CD4-positive, alpha-beta T cell treated with Interleukin-6 at 100 ng/mL for 8 hours (primary cell): ENCODE measurements at regions not wholly inside any gene's neighbourhood (a gene's known extent, or its start where the extent isn't known, plus 50 kb on each side); places are given as distances from the start of the nearest gene placed in this dataset.

Experiments used
- DNase-seq: peaks from one replicate; pipeline ENCODE4 v3.0.0-alpha.2; 2020; ENCODE audit warnings: mixed read lengths, low spot score

DNA sequence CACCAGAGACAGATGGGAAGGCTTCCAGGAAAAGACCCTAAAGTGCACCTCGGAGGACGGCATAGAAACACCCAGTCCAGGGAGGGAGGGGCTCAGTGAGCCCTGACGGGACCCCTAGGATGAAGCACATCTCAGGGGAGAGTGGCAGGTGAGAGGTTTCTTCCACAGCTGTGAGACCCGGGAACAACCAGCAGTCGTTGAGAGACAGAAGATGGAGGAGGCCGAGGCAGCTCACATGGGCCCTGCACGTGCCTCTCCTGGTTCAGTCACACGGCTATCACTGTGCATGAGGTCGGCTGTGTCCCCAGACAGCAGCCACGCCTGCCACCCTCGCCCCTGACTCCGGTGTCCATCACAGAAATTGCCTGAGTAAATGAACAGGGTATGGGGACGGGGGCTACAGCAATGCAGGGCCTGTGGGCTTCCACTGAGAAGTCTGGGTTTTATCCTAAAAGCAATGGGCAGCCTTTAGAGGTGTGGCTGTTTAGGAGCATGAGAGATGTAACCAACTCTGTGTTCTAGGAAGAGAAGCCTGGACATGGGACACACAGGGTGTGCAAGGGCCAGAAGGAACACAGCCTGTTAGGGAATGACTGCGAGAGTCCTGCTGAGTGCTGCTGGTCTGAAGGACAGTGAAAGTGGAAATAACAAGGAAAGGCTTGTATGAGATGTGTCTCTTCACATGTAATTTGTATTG lies 102.0 kb downstream of the TMEM18 start:
- no peak for DNase-seq

DNA sequence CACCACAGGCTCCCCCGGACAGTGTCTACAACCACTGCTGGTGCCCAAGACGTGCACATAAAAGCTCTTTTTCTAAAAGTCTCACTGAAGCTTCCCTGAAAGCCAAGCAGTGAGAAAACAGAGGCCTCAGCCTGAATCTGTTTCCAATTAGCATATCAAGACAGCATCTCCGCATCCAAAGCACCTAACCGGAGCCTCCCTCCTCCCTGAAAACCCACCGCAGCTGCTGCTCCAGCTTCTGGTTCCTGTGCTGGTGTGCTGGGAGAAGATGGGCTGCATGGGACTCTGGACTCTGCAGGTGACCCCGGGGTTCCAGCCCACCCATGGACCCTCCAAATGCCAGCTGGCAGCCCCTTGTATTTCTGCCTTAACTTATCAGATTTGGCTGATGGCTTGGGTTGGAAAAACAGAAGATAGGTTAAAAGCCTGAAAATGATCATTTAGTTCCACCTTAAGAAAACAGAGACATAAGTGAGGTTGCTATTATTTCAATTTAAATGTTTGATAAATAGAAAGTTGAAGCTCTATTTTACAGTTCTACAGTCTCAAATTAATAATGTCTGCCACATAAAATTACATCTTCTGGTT lies 103.3 kb downstream of the TMEM18 start:
- no peak for DNase-seq

DNA sequence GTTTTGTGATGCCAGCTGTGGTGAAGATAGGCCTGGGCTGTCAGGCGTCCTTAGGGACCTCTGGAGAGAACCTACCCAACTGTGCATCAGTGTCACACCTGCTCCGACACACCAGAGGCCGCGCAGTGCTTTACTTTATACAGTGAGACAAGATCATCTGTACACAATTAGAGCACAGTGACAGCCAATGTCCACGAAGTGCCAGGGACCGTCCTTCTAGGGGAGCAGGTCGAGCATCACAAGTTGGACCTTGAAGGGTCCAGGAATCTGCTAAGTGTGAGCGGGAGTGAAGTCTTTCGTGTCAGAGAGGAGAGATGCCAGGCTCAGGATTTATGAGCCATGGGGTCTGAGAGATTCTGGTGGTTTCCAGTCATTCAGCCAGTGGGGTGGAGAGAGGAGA lies 104.2 kb downstream of the TMEM18 start:
- DNase-seq: no peak

DNA sequence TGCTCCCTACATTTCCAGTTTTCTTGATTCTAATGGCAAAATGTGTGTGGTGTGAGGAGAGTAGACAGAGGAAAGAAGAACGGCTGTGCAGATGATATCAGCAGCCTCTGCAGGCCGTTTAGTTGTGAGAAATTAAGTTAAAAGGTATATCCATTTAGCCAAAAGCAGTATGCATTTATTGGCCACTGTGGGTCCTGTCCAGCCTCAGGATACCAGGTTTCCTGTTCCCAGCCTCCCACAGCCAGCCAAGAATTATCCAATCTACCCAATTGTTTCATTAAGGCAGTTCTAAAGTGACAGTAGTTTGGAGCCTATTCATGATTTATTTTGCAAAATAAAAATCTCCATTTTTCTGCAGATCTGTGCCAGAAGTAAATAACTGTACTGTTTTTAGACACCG lies 107.5 kb downstream of the TMEM18 start:
- DNase-seq: no peak

DNA sequence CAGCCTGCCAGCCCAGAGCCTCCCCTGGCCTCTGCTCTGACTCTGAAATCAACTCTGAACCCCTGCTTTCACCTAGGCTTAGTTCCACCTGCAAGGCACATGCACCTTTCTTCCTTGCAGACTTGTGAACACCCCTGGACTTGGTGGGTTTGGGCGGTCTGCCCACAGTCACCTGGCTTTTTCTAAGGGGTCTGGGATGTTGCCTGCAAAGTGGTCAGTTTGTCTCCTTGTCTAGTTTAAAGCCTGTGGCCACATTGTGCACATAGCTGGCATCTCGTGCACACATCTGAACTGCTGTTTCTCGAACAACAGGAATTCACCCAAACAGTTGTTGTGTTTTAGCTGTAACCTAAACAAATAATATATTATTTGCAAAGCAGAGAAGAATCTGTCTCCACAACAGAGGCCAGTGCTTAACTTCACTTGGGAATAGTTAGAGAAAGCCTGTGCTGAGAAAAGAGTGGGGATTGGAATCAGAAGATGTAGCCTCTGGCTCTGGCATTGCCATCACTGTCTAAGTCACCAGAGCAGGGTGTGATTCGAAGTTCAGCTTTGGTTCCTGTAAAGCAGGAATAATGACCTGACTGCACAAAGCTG lies 108.5 kb downstream of the TMEM18 start:
- DNase-seq: no peak

DNA sequence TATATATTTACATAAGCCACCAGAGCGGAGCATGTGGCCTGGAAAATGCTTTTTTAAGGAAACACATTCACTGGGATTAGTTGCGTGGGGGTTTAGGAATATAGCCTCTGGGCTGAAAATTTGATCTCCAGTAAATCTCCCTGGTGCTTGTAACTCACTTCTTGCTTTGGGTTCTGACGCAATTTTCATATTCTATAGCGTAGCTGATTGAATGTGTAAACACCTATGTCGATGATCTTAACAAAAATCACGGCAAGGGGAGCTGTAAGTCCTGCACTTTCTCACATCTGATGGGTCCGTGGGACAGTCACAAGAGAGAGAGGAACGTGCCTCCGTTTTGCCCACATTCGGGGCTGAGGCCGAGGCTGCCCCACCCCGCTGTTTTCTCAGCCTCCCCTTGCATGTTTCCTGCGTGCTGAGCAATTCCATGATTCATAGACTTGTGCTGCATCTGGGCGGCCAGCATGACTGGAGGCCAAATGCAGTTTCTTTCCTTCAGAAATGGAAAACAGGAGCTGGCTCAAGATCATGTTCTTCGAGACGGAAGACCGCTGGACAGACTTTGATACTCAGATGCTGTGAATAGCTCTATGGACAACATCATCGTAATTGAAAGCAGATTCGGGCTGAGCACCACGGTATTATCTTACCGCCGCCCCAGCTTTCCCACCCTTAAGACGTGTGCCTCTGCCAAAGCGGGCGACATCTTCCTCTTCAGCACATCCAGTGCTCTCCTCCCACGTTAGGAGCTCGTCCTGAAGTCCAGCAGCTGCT lies 109.2 kb downstream of the TMEM18 start:
- DNase-seq: no peak

DNA sequence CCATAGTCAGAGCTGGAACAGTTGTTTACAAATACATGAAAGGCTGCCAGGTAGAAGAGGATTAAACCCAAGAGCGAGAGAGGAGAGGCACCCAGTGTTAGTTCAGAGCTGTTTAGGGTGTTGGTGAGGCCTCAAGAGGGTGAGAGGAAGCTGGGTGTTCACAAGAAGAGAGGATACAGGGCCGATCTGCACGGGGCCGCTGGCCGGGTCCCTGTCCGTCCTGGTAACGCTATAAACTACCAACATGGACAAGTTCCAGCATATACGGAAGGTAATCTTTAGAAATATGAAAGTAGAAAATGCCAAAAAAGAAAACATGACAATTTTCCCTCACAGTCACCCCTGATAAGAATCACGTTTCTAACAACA lies 109.7 kb downstream of the TMEM18 start:
- DNase-seq: no peak

DNA sequence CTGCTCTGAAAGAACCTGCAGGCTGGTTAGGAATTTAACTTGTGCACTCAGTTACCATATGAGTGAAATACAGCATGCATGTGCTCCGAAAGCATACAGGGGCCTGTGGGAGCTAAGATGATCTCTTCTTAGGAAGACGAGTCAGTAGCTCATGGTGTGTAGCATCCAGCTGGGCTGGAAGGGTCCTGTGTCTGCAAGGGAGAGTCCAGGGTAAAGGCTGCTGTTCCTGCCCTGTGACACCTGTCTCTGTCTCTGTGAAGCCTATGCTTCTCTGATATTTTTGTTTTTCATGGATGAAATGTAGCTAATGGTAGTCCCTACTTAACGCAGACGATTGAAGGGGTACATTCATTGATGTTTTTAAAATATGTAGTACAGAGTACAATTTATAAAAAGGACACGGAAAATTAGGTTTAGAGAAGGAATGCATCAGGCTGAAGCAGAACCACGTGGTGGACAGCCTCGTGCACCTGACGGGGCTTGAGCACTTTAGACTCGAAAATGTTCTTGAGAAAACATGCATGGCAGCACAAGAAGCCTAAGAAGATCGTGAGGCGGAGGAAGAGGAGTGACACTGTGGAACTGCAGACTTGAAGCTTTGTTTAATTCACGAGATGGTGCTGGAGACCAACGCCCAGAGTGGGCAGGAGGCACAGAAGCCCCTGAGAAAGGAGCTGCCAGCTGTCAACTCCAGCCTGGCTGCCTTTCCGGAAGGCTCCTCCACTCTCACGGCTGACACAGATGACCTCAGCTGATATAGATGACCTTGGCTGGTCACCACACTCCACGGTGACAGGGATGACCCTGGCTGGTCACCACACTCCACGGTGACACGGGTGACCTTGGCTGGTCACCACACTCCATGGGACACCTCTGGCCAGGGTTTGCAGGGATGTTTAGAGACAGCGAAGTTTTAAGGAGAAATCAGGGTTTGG lies 110.6 kb downstream of the TMEM18 start:
- no peak for DNase-seq

DNA sequence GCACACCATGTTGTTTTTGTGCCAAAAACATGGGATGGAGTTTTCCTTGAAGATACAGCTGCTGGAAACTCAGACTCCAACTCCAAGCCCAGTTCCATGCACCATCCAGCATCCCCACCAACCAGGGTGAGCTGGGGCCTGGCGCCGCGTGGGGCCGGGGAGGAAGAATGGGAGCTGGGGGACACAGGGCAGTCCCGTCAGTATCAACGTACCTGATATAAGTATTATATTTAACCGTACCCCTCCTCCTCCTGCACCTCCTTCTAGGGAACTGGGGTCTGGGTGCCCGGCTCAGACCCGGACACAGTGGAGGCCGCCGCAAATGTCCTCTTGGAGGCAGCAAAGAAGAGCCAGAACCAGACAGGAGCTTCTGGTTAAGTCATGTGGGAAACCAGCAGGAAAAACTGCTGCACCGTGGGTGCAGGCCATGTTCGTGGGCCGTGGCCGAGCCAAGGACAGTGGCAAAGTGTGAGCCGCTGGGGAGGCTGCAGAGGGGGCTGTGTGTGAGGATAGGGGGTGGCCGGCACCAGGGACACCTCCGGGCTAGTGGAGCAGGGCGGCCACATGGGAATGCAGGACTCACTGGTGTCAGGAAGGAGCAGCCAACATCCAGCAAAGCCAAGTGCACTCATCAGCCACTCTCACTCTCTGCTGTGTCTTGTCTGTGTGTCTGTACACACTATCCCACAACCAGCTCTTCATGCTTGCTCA lies 112.6 kb downstream of the TMEM18 start:
- DNase-seq: no peak

DNA sequence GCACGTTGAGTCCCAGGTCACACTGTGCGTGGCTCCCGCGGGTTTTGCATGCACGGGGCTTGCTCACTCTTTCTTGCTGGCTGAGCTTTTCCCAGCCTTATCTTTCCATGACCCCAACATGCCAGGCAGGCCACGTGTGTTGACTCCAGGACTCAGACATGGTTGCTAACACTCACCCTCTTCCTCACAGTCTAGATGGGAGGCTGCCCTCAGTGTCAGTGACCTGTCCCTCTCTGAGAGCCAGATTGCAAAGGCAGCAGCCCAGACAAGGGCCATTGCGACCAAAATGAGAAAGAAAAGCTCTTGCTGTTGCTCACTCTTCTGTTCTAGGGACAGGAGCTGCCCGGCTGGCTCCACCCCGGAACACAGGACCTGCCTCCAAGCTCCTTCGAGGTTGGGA lies 113.7 kb downstream of the TMEM18 start:
- DNase-seq: no peak

DNA sequence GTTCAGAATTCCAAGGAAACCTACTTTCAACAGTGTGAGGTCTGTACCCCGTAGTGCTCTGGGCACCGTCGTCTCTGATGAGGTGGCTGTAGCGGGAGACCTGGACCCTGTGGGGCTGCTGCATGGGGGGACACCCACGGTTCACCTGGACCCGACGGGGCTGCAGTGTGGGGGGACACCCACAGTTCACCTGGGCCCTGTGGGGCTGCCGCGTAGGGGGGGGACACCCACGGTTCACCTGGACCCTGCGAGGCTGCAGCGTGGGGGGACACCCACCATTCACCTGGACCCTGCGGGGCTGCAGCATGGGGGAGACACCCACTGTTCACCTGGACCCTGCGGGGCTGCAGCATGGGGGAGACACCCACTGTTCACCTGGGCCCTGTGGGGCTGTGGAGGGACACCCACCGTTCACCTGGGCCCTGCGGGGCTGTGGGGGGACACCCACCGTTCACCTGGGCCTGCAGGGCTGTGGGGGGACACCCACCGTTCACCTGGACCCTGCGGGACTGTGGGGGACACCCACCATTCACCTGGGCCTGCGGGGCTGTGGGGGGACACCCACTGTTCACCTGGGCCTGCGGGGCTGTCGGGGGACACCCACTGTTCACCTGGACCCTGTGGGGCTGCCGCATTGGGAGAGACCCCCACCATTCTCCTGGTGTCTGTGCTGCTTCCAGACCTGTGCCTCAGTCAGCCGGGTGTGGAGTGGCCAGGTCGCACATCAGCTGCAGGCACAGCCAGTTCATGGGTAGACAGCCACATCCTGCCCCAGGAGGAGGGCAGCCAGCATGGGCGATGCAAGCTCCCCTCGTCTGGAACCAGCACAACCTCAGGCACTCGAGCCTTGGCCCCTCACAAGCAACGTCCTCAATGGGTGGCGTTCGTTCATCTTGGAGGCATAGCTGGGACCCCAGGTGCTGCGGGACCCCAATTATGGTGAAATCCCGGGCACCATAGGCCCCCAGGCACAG lies 114.5 kb downstream of the TMEM18 start:
- DNase-seq: no peak

DNA sequence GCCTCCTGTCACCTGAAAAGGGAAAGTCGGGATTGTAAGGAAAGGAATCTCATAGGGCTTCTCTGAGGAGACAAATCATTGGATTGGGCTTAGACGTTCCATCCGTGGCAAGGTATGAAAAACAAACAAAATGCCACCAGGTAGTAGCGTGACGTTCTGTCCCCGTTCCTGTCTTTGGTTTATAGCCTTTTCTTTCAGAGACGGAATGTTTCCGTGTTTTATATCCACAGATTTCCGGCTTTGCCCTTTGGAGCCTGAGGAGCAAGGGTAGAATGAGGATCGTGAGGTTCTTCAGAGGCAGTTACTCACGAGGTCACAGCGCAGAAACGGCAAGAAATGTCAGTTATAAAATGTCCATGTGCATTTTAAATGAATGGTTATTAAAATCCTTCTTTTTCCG lies 118.3 kb downstream of the TMEM18 start:
- DNase-seq: no peak

DNA sequence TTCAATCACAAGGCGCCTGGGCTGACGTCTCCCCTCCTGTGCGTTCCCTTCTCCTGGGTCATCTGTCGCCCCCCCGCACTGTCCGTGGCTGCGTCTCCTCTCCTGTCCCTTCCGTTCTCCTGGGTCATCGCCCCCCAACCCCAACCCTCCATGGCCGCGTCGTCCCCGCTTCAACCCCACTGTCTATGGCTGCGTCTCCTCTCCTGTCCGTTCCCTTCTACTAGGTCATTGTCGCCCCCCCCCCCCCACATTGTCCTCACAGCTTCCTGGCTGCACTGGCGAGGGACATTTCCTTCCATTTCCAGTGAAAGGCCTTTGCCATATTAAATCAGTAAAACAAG lies 118.9 kb downstream of the TMEM18 start:
- DNase-seq: no peak

DNA sequence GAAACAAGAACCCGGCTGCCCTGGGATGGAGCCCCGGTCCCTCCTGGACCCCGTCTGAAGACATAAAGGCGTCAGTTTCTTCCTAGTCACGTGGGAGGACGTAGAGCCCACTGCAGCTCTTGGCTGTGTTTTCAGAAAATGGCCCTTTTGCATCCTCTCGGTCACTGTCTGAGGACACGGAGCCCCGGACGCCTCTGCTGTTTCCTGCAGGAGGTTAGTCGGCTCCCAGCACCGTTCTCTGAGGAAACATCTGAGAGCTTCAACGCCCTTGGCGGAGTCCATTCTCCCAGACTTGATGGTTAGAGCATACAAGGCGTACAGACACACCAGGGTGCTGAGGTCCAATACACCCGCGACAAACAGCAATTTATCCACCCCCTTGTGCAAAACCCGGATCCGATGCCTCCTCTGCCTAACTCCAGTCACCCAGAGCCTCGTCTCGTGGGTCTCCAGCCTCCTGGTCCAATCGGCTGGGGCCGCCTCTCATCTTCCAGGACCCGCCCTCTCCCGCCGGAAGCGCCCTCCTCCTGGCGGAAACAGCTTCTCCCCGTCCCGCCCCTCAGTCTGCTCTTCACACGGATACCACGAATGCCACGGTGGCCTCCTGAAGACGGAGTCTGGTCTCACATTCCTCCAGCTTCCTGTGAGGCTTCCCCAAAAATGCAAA lies 119.4 kb downstream of the TMEM18 start:
- DNase-seq: no peak

DNA sequence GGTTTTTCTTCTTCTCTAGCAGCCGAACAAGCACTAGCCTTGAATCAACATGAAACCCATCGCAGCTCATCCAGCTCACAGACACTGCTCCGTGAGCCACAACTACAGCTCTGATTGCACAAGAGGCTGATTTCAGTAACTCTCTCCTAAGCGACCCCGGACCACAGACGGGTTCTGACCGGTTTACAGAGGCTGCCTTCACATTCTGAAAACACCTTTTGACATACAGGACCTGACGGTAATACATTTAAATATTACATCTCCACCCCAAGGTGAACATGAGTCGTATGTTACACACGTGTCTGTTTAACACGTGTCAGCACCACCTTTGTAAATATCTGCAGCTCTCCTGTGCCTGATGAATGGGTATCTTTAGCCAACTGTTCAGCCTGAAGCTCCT lies 120.7 kb downstream of the TMEM18 start:
- no peak for DNase-seq

DNA sequence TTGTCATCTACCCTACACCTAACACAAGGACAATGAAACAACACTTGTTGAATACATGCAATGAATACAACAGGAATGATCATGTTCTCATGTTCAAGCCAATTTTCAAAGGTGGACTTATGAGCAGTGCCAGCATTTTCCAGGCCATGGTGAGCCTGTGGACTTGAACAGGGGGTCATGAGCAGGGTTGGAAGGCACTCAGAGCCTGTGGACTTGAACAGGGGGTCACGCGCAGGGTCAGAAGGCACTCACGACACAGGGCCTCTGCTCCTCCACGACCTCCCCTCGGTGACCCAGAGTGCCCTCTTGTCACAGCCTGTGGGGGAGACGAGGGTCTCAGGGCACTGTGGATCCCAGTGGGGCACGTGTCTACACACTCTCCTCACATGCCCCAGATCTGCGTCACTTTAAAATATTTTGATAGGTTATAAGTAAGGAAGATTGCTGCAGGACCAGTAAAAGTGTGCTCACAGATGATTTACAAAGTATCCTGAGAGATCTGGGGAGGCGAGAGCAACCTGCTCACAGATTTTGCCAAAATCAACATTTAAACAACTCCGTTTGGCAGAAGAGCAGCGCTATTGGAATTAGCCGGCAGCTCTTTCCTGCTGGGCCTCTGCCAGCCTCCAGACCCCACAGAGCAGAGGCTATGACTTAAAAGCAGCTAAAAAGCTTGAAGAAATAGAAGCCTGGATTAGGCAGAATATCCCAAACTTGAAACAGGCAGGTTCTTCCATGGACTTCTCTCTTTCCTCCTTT lies 121.9 kb downstream of the TMEM18 start:
- DNase-seq: no peak

DNA sequence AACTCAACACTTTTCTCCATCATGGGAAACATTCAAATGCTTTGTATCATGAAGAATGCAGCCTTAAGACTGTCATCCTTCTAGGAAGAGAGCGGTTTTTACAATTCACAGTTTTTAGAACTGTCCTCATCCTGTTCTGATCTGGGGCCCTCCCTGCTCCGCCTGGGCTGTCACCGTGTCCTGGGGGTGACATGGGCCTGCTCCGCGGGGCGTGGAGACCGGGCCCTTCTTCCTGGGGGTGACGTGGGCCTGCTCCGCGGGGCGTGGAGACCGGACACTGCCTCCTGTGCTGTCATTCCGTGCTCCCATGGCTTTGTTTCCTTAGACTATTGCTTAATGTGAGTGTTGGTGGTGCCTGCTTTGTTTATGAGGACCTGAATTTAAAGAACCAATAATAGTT lies 122.8 kb downstream of the TMEM18 start:
- no peak for DNase-seq

DNA sequence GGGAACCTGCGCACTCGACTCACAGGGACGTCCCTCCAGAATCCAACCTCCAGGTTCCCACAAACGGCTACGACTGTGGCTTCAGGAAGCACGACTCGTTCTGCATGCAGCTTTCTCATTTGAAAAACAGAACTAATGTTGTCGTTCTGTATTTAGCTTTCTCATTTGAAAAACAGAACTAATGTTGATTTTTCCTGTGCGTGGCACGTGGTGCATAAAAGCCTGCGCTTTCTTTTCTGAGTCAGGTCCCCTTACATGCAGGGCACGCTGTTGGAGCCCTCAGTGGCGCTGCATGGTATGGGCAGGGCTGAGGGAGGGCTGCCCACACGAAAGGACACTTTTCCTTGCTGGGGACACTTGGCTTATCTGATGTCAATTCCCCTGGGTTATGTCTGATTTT lies 124.3 kb downstream of the TMEM18 start:
- no peak for DNase-seq

DNA sequence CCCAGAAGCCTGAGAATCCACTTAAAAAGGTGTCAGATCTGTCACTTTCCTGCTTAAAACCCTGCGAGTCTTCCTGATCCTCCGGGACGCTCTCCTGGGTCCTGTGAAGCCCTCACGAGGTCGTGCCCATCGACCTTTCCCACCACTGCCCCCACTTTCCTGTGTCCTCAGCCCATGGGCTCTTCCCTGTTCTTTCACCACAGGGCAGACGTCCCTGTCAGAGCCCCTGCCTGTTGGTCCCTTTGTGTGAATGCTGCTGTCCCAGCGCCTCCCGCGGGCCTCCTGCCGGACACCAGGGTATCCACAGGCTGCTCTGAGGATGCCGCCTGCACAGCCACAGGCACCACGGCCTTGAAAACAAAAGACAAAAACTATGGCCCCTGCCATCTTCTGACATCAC lies 125.6 kb downstream of the TMEM18 start:
- no peak for DNase-seq
